HS-27A (cell line): ENCODE measurements at regions not wholly inside any gene's neighbourhood (a gene's known extent, or its start where the extent isn't known, plus 50 kb on each side); places are given as distances from the start of the nearest gene placed in this dataset.
"Not testable (repeated sequence)": the region's sequence is repeated elsewhere in the genome, so short reads cannot be mapped to it uniquely, and the experiment has no call there.

Experiments
- DNase-seq: peaks from one replicate; pipeline ENCODE4 v3.0.0-alpha.2; 2012; ENCODE audit warnings: low read depth, missing footprints

DNA sequence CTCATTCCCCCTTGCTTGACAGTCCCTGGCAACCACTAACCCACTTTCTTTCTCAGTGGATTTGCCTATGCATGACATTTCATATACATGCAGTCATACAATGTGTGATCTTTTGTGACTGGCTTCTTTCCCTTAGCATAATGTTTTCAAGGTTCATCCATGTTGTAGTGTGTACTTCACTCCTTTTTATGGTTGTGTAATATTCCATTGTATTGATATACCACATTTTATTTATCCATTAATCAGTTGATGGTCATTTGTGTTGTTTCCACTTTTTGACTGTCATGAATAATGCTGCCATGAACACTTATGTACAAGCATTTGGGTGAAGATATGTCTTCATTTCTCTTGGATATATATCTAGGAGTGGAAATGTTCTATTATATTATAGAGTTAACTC lies 127.7 kb upstream of the GRIK3 start:
- DNase-seq: no peak

DNA sequence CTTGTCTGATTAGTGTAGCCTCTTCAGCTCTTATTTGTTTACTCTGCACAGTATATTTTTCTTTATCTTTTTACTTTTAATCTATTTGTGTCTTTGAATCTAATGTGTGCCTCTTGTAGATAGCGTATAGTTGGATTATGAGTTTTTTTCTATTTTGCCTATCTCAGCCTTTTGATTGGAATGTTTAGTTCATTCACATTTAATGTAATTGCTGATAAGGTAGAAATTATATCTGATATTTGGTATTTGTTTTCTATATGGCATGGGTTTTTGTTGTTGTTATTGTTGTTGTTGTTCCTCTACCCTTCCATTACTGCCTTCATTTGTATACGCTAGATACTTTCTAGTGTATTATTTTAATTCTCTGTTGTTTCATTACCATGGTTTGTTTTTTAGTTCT lies 131.7 kb upstream of the GRIK3 start:
- no peak for DNase-seq

GRCh38 chr1:37167479-37167878 lies 133.2 kb upstream of the GRIK3 start:
- no peak for DNase-seq

DNA sequence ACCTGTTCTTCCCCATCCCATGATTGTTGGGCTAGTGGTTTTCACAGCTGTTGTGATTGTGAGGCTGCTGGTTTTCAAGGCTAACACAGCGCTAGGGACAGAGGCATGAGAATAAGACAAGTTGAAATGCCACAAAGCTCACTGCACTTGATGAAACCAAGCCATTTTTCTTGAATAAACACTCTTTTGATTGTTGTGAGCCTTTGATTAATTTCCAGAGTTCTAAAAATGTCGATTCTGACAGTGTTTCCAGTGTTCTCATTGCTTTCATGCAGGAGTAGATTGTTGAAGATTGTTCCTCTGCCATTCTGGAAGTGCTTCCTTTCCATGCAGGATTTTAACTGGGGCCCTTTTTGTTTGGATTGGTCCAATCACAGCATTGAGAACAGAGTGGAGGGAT lies 134.9 kb upstream of the GRIK3 start:
- no peak for DNase-seq

DNA sequence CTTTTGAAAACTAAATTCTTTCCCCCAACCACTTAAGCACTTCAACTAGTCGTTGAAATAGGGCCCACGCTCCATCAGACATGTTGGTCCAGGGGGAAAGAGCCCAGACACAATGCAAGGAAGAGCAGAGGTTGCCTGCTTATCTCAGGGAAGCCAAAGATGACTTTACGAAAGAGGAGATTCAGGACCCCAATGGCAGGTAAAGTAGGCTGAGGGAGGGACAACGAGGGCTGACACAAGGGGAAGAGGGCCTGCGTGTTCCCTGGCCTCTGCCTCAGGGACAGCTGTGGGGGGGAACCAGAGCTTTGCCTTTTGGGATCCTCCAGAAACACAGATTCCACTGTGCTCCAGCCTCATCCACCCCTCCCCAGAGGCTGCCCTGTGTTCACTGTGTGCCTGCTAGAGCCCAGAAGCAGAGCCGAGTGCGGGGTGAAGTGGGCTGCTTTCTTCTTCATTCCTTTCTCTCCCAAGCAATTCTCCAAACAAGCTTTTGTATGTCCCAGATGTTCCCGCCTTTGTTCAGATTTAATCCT lies 135.5 kb upstream of the GRIK3 start:
- no peak for DNase-seq

DNA sequence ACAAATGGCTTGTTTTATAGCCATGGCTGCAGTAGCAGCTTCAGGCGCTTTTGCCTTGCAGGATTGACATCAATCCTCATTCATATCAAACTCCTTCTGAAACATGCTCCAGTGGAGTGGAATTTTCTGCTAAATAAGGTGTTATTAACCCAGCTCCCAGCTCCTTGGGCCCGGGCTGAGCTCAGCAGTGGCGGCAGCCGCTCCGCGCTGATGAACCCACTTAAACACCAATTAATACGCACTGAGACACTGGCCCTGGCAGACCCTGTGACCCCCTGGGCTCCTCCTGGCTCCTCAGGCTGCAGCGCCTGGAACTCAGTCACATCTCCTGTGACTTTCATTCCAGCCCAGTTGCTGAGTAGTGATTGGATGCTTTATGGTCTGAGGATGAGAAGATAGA lies 137.4 kb upstream of the GRIK3 start:
- DNase-seq: no peak

DNA sequence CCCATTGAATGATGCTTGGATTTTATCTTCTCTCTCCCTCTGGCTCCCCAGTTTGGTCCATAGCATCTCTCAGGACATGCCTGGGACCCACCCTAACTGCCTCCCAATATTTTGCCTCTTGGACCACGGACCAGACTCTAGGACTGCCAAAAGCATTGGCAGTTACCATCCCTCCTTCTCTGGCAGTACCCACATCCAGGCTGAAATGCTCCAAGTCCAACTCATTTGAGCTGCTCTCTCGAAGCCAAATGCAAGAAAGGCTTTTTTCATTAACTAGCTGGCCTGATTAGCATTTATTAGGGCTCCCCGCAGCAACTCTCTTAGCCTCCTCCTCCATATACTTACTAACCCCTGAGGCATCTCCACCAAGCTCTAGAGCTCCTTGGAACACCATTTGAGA lies 140.0 kb upstream of the GRIK3 start:
- DNase-seq: no peak

DNA sequence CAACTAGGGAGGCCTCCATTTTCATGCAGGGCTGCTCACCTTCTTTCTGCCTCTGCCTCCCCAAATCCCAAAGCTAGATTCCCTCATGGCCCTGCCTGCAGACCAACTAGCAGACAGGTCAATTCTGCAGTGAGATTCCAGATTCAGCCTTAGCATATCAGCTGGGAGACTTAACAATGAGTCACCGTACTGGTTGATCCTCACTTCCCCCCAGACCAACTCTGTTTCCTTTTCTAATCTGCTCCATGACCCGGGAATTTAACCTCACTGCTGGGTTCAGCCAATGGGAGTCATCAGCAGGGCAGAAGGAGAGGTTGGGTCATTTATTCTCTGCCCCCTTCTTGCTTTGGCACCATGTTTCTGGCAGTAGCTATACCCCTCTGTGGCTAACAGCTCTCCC lies 140.6 kb upstream of the GRIK3 start:
- DNase-seq: no peak

GRCh38 chr1:37175666-37176215 lies 141.4 kb upstream of the GRIK3 start:
- DNase-seq: no peak

- no peak for DNase-seq
Measured at GRCh38 chr1:37176269-37176668, 142.0 kb upstream of the GRIK3 start.

DNA sequence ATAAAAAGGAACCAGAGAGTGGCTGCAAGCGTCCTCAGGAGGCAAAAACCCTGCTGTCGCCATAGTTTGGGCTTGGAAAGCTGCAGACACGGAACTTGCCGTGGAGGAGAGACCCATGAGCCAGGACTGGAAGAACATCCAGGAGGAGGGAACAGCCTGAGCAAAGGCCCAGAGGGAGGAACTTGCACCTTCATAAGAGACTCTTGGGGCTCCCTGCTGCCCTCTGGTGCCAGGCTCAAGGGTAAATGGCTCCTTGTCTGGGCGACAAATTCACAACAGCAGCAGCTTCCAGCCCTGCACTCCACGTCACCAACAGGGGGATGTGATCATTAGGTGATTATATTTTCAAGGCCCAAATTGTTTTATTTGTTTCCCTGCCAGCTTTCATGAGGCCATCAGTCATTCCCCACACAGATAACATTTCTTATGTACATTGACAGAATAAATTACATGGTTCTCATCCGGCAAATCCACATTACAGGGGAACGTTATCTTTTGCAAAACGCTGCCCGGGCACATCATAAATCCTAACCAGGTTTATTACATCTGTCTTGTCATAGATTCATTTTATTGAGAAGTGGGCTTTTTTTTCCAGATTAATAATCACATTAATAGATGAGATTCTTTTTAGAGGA lies 143.0 kb upstream of the GRIK3 start:
- no peak for DNase-seq

GRCh38 chr1:37181425-37181824 lies 147.1 kb upstream of the GRIK3 start:
- no peak for DNase-seq

- no peak for DNase-seq
Measured at GRCh38 chr1:37184789-37185188, 150.5 kb upstream of the GRIK3 start.

- no peak for DNase-seq
Measured at GRCh38 chr1:37186246-37186756, 152.0 kb upstream of the GRIK3 start.

GRCh38 chr1:37189111-37189510 lies 154.8 kb upstream of the GRIK3 start:
- no peak for DNase-seq

DNA sequence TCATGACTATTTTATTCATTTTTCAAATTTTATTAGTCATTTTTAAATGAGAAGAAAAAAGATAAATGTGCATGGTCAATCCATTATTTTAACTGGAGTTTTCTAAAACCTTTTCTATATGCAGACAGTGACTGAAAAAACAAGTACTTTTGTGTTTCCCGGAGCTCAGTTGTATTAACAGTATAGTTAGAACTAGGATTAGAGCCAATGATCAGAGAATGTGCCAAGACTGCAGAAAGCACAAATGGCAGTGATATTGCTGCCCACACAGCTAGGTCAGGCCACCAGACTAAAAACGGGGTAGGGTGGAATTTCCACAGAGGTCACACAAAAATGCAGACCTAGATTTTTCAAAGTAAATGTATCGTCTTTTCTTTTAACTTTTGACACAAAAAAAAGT lies 163.1 kb upstream of the GRIK3 start:
- DNase-seq: no peak

DNA sequence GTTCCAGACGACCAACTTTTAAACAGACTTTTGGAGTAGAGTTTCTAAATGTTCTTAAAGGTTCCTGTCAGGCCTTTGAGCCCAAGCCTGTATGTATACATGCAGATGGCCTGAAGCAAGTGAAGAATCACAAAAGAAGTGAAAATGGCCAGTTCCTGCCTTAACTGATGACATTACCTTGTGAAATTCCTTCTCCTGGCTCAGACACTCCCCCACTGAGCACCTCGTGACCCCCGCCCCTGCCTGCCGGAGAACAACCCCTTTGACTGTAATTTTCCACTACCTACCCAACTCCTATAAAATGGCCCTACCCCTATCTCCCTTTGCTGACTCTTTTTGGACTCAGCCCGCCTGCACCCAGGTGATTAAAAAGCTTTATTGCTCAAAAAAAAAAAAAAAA lies 180.0 kb upstream of the GRIK3 start:
- DNase-seq: not testable (repeated sequence)

- no peak for DNase-seq
Measured at GRCh38 chr1:37233606-37234005, 199.3 kb upstream of the GRIK3 start.

DNA sequence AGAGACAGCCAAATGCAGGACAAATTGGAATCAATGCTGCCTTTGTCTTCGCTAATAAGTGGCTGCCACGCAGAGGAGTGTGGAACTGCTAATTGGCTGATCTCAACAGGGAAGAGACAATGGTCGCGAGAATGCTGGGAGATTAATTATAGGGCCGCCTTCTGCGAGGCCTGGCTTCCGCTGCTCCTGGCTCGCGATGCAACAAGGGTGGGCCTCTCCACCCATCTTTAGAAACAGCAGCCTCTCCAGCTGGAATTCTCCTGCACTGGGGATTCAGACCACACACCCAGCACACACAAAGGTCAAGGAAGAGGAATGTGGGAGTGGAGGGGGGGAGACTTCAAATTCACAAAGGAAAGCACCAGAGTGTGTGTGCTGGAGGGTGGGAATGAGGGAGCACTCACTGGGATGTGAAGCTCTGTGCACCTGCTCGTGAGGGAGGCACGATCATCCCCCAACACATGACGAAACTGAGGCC lies 200.7 kb upstream of the GRIK3 start:
- DNase-seq: no peak

- no peak for DNase-seq
Measured at GRCh38 chr1:37237948-37238347, 203.6 kb upstream of the GRIK3 start.

GRCh38 chr1:37238364-37239224 lies 204.3 kb upstream of the GRIK3 start:
- no peak for DNase-seq

GRCh38 chr1:37239225-37239740 lies 205.0 kb upstream of the GRIK3 start:
- DNase-seq: no peak

DNA sequence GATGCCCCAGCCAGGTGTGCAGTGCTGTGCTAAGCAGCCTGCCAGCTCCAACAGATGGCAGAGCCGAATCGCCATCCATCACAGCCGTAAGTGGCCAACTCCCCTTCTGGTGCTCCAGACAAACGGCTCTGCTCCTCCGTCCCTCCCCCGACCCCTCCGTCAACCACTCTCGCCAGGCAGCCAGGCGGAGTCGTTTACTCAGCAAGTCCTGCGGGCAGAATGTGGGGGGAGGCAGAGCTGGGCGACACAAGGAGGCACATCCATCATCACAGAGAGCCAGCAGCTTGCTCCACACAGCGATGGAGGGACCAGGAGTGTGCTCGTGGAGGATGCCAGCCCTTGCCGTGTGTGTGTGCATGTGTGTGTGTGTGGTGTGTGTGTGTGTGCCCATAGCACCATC lies 206.6 kb upstream of the GRIK3 start:
- DNase-seq: no peak
